HepG2 (cell line): ENCODE measurements at regions not wholly inside any gene's neighbourhood (a gene's known extent, or its start where the extent isn't known, plus 50 kb on each side); places are given as distances from the start of the nearest gene placed in this dataset.

Source experiments
- ATAC-seq: fragments of 200-7000 bp; cut with Tn5 transposase; 3 replicates; pipeline ENCODE4 v1.9.1; 2020; ENCODE audit warnings: mild to moderate bottlenecking, moderate library complexity
- BruUV-seq: library from RNA; stranded (reverse); fragments of 400-500 nt; replicated peaks from 2 replicates; lab custom pipeline; 2021; lab: Mats Ljungman, UMichigan
- CTCF ChIA-PET: fragments of 300-600 bp; formaldehyde crosslinking; extraction: SDS; loops from one replicate; lab custom pipeline; 2021; ENCODE audit warnings: low total read pairs, inconsistent platforms, low intra/inter-chr PET ratio; lab: Yijun Ruan, JAX
- POLR2A ChIA-PET: fragments of 350-600 bp; sonication (Branson Sonifier 250); formaldehyde crosslinking; loops from one replicate; lab custom pipeline; 2020; ENCODE audit warnings: antibody characterized with exemption, inconsistent platforms; lab: Yijun Ruan, JAX
- DNase-seq: peaks from one replicate; pipeline ENCODE4 v3.0.0-alpha.2; 2015; ENCODE audit warnings: low spot score
- FAIRE-seq: peaks from 3 replicates; lab custom pipeline; 2011; peaks lifted over from hg19 to GRCh38; lab: Jason Lieb, UNC
- H2AFZ ChIP-seq: one replicate; pipeline ENCODE4 v1.6.1; 2011; ENCODE audit warnings: low read length, inconsistent platforms
- H3K27ac ChIP-seq: fragments of 300-600 bp; 3 replicates; pipeline ENCODE4 v1.8.0; 2011; ENCODE audit warnings: mixed run types, mild to moderate bottlenecking, mixed read lengths, low read length, inconsistent platforms; ENCODE audit not compliant: insufficient read depth; ENCODE audit errors: extremely low read length
- H3K27me3 ChIP-seq, 2 experiments: fragments of 200-600 bp in 1 of 2; 2 replicates in 1 of 2; 3 replicates in 1 of 2; pipeline versions ENCODE4 v1.6.0 to v1.8.0; 2011; ENCODE audit warnings: low read length in 2 of 2, mild to moderate bottlenecking in 2 of 2, moderate library complexity in 2 of 2, inconsistent platforms in 1 of 2; ENCODE audit not compliant: insufficient read depth in 2 of 2, control insufficient read depth in 1 of 2
- H3K36me3 ChIP-seq, 2 experiments: fragments of 200-600 bp in 1 of 2; replicated peaks in 1 of 2; 2 replicates in 1 of 2; 3 replicates in 1 of 2; pipeline versions ENCODE4 v1.5.1 to v1.8.0; 2011; ENCODE audit warnings: low read length in 2 of 2, inconsistent platforms in 1 of 2; ENCODE audit not compliant: insufficient read depth in 2 of 2, control insufficient read depth in 1 of 2
- H3K4me1 ChIP-seq: 2 replicates; pipeline ENCODE4 v1.5.1; 2012; ENCODE audit warnings: low read length, inconsistent platforms; ENCODE audit not compliant: insufficient read depth
- H3K4me2 ChIP-seq: 2 replicates; pipeline ENCODE4 v1.6.0; 2011; ENCODE audit warnings: low read depth, low read length, inconsistent platforms
- H3K4me3 ChIP-seq, 3 experiments: fragments of 200-600 bp in 1 of 3; sonication (generic), shearing (Covaris generic) in 1 of 3; replicated peaks in 1 of 3; 2 replicates each; pipeline ENCODE4 v1.5.1; 2011 to 2016; ENCODE audit warnings: low read length in 3 of 3, inconsistent platforms in 2 of 3, low read depth in 2 of 3, mild to moderate bottlenecking in 2 of 3, control low read depth in 1 of 3, mixed read lengths in 1 of 3; ENCODE audit not compliant: insufficient read depth in 1 of 3
- H3K79me2 ChIP-seq: one replicate; pipeline ENCODE4 v1.6.1; 2011; ENCODE audit warnings: low read length, inconsistent platforms; ENCODE audit not compliant: insufficient read depth
- H3K9ac ChIP-seq: 2 replicates; pipeline ENCODE4 v1.6.0; 2011; ENCODE audit warnings: mild to moderate bottlenecking, low read depth, low read length, inconsistent platforms; ENCODE audit not compliant: insufficient read depth
- H3K9me3 ChIP-seq: 2 replicates; pipeline ENCODE4 v1.5.1; 2012; ENCODE audit warnings: mild to moderate bottlenecking, low read length
- H4K20me1 ChIP-seq: 2 replicates; pipeline ENCODE4 v1.6.0; 2011; ENCODE audit warnings: inconsistent platforms, mild to moderate bottlenecking, low read length, moderate library complexity; ENCODE audit not compliant: insufficient read depth
- CREB1 ChIP-seq, 2 experiments: fragments of 450-650 bp in 1 of 2; IDR thresholded peaks; 2 replicates each; pipeline ENCODE4 v1.6.1; 2016 to 2017; ENCODE audit warnings: control low read depth in 1 of 2, mild to moderate bottlenecking in 1 of 2, missing compliant biosample characterization in 1 of 2, missing genetic modification characterization in 1 of 2
- CTCF ChIP-seq: sonication (generic); formaldehyde crosslinking; IDR thresholded peaks from 2 replicates; pipeline ENCODE4 v1.5.0; 2020; ENCODE audit warnings: mild to moderate bottlenecking, missing genetic modification reagents, moderate library complexity
- ETV5 ChIP-seq: IDR thresholded peaks from 2 replicates; pipeline ENCODE4 v1.6.1; 2018; ENCODE audit warnings: missing biosample characterization, missing genetic modification reagents, inconsistent platforms, borderline replicate concordance
- ETV6 ChIP-seq: sonication (generic); formaldehyde crosslinking; conservative IDR thresholded peaks from 2 replicates; pipeline ENCODE4 v1.4.0; 2020; ENCODE audit warnings: missing genetic modification reagents
- HIC2 ChIP-seq: sonication (generic); formaldehyde crosslinking; IDR thresholded peaks from 2 replicates; pipeline ENCODE4 v1.9.0; 2022; ENCODE audit warnings: low read depth, missing genetic modification reagents
- MAFG ChIP-seq: sonication (generic); formaldehyde crosslinking; IDR thresholded peaks from 2 replicates; pipeline ENCODE4 v1.5.1; 2020; ENCODE audit warnings: mild to moderate bottlenecking, missing genetic modification reagents
- NFKB2 ChIP-seq: sonication (generic); formaldehyde crosslinking; IDR thresholded peaks from 2 replicates; pipeline ENCODE4 v1.4.0; 2020; ENCODE audit warnings: missing genetic modification reagents, borderline replicate concordance
- RAD21 ChIP-seq: fragments of 450-650 bp; formaldehyde crosslinking; IDR thresholded peaks from 2 replicates; pipeline ENCODE4 v1.5.0; 2020; ENCODE audit warnings: mild to moderate bottlenecking
- RNF219 ChIP-seq: sonication (generic); formaldehyde crosslinking; IDR thresholded peaks from 2 replicates; pipeline ENCODE4 v1.5.0; 2020; ENCODE audit warnings: mild to moderate bottlenecking, missing genetic modification reagents
- SPEN ChIP-seq: sonication (generic); formaldehyde crosslinking; IDR thresholded peaks from 2 replicates; pipeline ENCODE4 v1.5.1; 2020; ENCODE audit warnings: low read depth, mild to moderate bottlenecking, missing genetic modification reagents
- STAG1 ChIP-seq: sonication (generic); formaldehyde crosslinking; IDR thresholded peaks from 2 replicates; pipeline ENCODE4 v1.4.0; 2020; ENCODE audit warnings: missing genetic modification reagents
- XRCC5 ChIP-seq: fragments of 200-400 bp; formaldehyde crosslinking; optimal IDR thresholded peaks from 2 replicates; pipeline ENCODE3; 2017; ENCODE audit warnings: mild to moderate bottlenecking, low read length
- ZNF276 ChIP-seq: sonication (generic); formaldehyde crosslinking; IDR thresholded peaks from 2 replicates; pipeline ENCODE4 v1.4.0; 2020; ENCODE audit warnings: mild to moderate bottlenecking, low read depth, missing genetic modification reagents
- ZNF30 ChIP-seq: sonication (generic); formaldehyde crosslinking; IDR thresholded peaks from 2 replicates; pipeline ENCODE4 v1.5.0; 2020; ENCODE audit warnings: mild to moderate bottlenecking, missing genetic modification reagents
- ZNF546 ChIP-seq: sonication (generic); formaldehyde crosslinking; conservative IDR thresholded peaks from 2 replicates; pipeline ENCODE4 v1.8.1; 2023; ENCODE audit warnings: mild to moderate bottlenecking, missing genetic modification reagents
- WGBS: methylation state at CpG from one replicate; pipeline ENCODE4 v1.1.6; 2017; ENCODE audit warnings: low lambda C conversion rate; 5-methylcytosine and 5-hydroxymethylcytosine counted together
- in situ Hi-C: cut with HindIII; loops from 2 replicates; pipeline ENCODE4 v1.10.0; 2017; ENCODE audit warnings: low pct_unique_long_range_greater_than_20kb; ENCODE audit not compliant: extremely low pct_ligation_motif_present
- intact Hi-C: fragments of 100-400 bp; cut with micrococcal nuclease; formaldehyde crosslinking; loops from one replicate; pipeline ENCODE4 v1.10.0; 2022; ENCODE audit not compliant: unreplicated experiment

GRCh38 chr1:37176269-37176668, 142.0 kb upstream of the GRIK3 start (continued):
- TF ChIP-seq ZNF276 (CRISPR knock-in tag) (no peak), NFKB2 (no peak), RNF219 (CRISPR knock-in tag) (no peak), SPEN (CRISPR knock-in tag) (no peak), RAD21 (CRISPR knock-in tag) (no peak), MAFG (CRISPR knock-in tag) (no peak), XRCC5 (no peak)
- TF ChIP-seq, all 625 proteins: peak for 0

- in situ Hi-C loops (no loop called here), intact Hi-C loops (no loop called here)
- Histone ChIP-seq H3K9me3 (no peaks in the 10 kb centered on the region), H3K36me3 (no peaks in the 10 kb centered on the region), H3K4me2 (no peak overlapping the region), H3K9ac (no peak overlapping the region), H2AFZ (no peak overlapping the region), H3K27me3 (no peaks in the 10 kb centered on the region), H3K27ac (no peak overlapping the region), H3K4me3 (no peak overlapping the region), H4K20me1 (no peaks in the 10 kb centered on the region), H3K79me2 (no peaks in the 10 kb centered on the region), H3K4me1 (no peaks in the 10 kb centered on the region)
- WGBS: 23% methylated on average over 8 of the region's 10 CpGs
- POLR2A ChIA-PET: no interaction called here
- no TSS peak for BruUV-seq
- peak; percentile 79 for ATAC-seq
- CTCF ChIA-PET: interaction anchor here (1.3 to 2.2 kb wide), 2 partner anchors 474 to 601 kb away, joined by 3 to 11 read pairs; no protein-coding TSS in a partner anchor
- DNase-seq: peak; percentile 25
- FAIRE-seq: no peak
- TF ChIP-seq ZNF546 (CRISPR knock-in tag): no peak
- no peak for TF ChIP-seq ETV5
- TF ChIP-seq CTCF (CRISPR knock-in tag): peak; percentile 58
- no peak for TF ChIP-seq HIC2
- no peak for TF ChIP-seq MAFG (CRISPR knock-in tag)
- peak; percentile 35 for TF ChIP-seq XRCC5
- no peak for TF ChIP-seq ETV6 (CRISPR knock-in tag)
- no peak for TF ChIP-seq ZNF30 (CRISPR knock-in tag)
- peak; percentile 45 for TF ChIP-seq STAG1 (CRISPR knock-in tag)
- TF ChIP-seq CREB1 (IDR thresholded peaks at IDR 0.05): peak; percentile 29; the same call in 1 of the 2 replicates
- TF ChIP-seq CREB1 (CRISPR knock-in tag; IDR thresholded peaks at IDR 0.05): no peak
These were observed 143.0 kb upstream of the GRIK3 start for GRCh38 chr1:37177230-37177864.
